Fibroblast of skin of right biceps (primary cell): ENCODE measurements at regions not wholly inside any gene's neighbourhood (a gene's known extent, or its start where the extent isn't known, plus 50 kb on each side); places are given as distances from the start of the nearest gene placed in this dataset.
A peak's percentile ranks its signal among the peaks of the same experiment; 100 is the strongest.
"Not testable (repeated sequence)": the region's sequence is repeated elsewhere in the genome, so short reads cannot be mapped to it uniquely, and the experiment has no call there.

Experiments
- DNase-seq: peaks from one replicate; pipeline ENCODE4 v3.0.0-alpha.2; 2013

GRCh38 chr9:88280816-88281382, 107.3 kb upstream of the SPIN1 start:
- peak; percentile 30 for DNase-seq

- DNase-seq, result no peak
Measured at GRCh38 chr9:88278036-88278435, 110.2 kb upstream of the SPIN1 start.

GRCh38 chr9:88274078-88274477, 114.2 kb upstream of the SPIN1 start:
- DNase-seq, result no peak

- DNase-seq, result no peak
Measured at GRCh38 chr9:88272986-88273385, 115.3 kb upstream of the SPIN1 start.

GRCh38 chr9:88270413-88270812, 117.8 kb upstream of the SPIN1 start:
- no peak for DNase-seq

GRCh38 chr9:88268886-88269285, 119.4 kb upstream of the SPIN1 start:
- no peak for DNase-seq

GRCh38 chr9:88267283-88267682, 121.0 kb upstream of the SPIN1 start:
- DNase-seq, result no peak

GRCh38 chr9:88266416-88266815, 121.8 kb upstream of the SPIN1 start:
- DNase-seq, result no peak

GRCh38 chr9:88259001-88259400, 120.7 kb upstream of the SPATA31C2 start:
- DNase-seq, result peak; percentile 34

GRCh38 chr9:88258601-88259000, 120.3 kb upstream of the SPATA31C2 start:
- DNase-seq, result no peak

- peak; percentile 66 for DNase-seq
Measured at GRCh38 chr9:88258024-88258423, 119.7 kb upstream of the SPATA31C2 start.

GRCh38 chr9:88256216-88256615, 117.9 kb upstream of the SPATA31C2 start:
- DNase-seq, result no peak

- DNase-seq, result not testable (repeated sequence)
Measured at GRCh38 chr9:88255806-88256205, 117.5 kb upstream of the SPATA31C2 start.

GRCh38 chr9:88251903-88252302, 113.6 kb upstream of the SPATA31C2 start:
- no peak for DNase-seq

GRCh38 chr9:88243736-88244135, 105.5 kb upstream of the SPATA31C2 start:
- DNase-seq, result no peak

- DNase-seq, result no peak
Measured at GRCh38 chr9:88242879-88243278, 104.6 kb upstream of the SPATA31C2 start.

GRCh38 chr9:88237991-88238571, 99.8 kb upstream of the SPATA31C2 start:
- DNase-seq, result no peak

GRCh38 chr9:88237479-88237961, 99.2 kb upstream of the SPATA31C2 start:
- no peak for DNase-seq

GRCh38 chr9:88236511-88237478, 98.5 kb upstream of the SPATA31C2 start:
- peak; percentile 25 for DNase-seq

GRCh38 chr9:88235615-88236014, 97.3 kb upstream of the SPATA31C2 start:
- peak; percentile 3 for DNase-seq

GRCh38 chr9:88234114-88234513, 95.8 kb upstream of the SPATA31C2 start:
- DNase-seq, result no peak

- no peak for DNase-seq
Measured at GRCh38 chr9:88233091-88233490, 94.8 kb upstream of the SPATA31C2 start.

GRCh38 chr9:88230612-88231011, 92.3 kb upstream of the SPATA31C2 start:
- DNase-seq, result peak; percentile 16

- DNase-seq, result no peak
Measured at GRCh38 chr9:88229434-88229833, 91.2 kb upstream of the SPATA31C2 start.
